ENCODE measurements at regions not wholly inside any gene's neighbourhood (a gene's known extent, or its start where the extent isn't known, plus 50 kb on each side); places are given as distances from the start of the nearest gene placed in this dataset.

GRCh38 chr21:15521644-15522001 lies 208.2 kb upstream of the USP25 start:
- no peaks in the 10 kb centered on the region for H3K27me3 ChIP-seq
- TF ChIP-seq POLR2AphosphoS5 (IDR thresholded peaks at IDR 0.05) (no peak), EP300 (IDR thresholded peaks at IDR 0.05) (no peak), POLR2A (IDR thresholded peaks at IDR 0.05) (no peak), CTCF (IDR thresholded peaks at IDR 0.05) (no peak)
- no peaks in the 10 kb centered on the region for H3K36me3 ChIP-seq
- 95 to 97% methylated on average over 5 of the region's 5 CpGs for WGBS, 2 donors
- intact Hi-C loops (cut with DNase I): no loop called here
- no peak for DNase-seq
- H3K9me3 ChIP-seq: no peaks in the 10 kb centered on the region
- no peaks in the 10 kb centered on the region for H3K4me1 ChIP-seq
- no peak overlapping the region for H3K4me3 ChIP-seq
- H3K27ac ChIP-seq: no peak overlapping the region

GRCh38 chr21:15522148-15522547 lies 207.6 kb upstream of the USP25 start:
- H3K27me3 ChIP-seq: no peaks in the 10 kb centered on the region
- no peaks in the 10 kb centered on the region for H3K4me1 ChIP-seq

GRCh38 chr21:15524855-15525254 lies 204.9 kb upstream of the USP25 start:
- Histone ChIP-seq H3K4me3 (no peak overlapping the region), H3K9me3 (no peaks in the 10 kb centered on the region), H3K36me3 (no peaks in the 10 kb centered on the region), H3K27me3 (no peaks in the 10 kb centered on the region), H3K4me1 (no peaks in the 10 kb centered on the region), H3K27ac (no peak overlapping the region)
- intact Hi-C loops (cut with DNase I): no loop called here
- no peak for TF ChIP-seq POLR2A (IDR thresholded peaks at IDR 0.05)
- TF ChIP-seq POLR2AphosphoS5 (IDR thresholded peaks at IDR 0.05): no peak
- no peak for TF ChIP-seq CTCF (IDR thresholded peaks at IDR 0.05)
- TF ChIP-seq EP300 (IDR thresholded peaks at IDR 0.05): no peak
- no peak for DNase-seq

More at GRCh38 chr21:15522148-15522547, 207.6 kb upstream of the USP25 start:
- 95 to 97% methylated on average over 5 of the region's 5 CpGs for WGBS, 2 donors
- H3K4me3 ChIP-seq: no peak overlapping the region
- no peak for TF ChIP-seq POLR2AphosphoS5 (IDR thresholded peaks at IDR 0.05)
- no peak for TF ChIP-seq POLR2A (IDR thresholded peaks at IDR 0.05)
- no peak for TF ChIP-seq EP300 (IDR thresholded peaks at IDR 0.05)
- TF ChIP-seq CTCF (IDR thresholded peaks at IDR 0.05): no peak
- intact Hi-C loops (cut with DNase I): no loop called here
- H3K27ac ChIP-seq: no peak overlapping the region
- no peaks in the 10 kb centered on the region for H3K9me3 ChIP-seq
- no peak for DNase-seq
- no peaks in the 10 kb centered on the region for H3K36me3 ChIP-seq

- H3K27ac ChIP-seq: no peak overlapping the region
- no peaks in the 10 kb centered on the region for H3K9me3 ChIP-seq
- 34 to 78% methylated on average over 2 of the region's 2 CpGs for WGBS, 2 donors
- TF ChIP-seq EP300 (IDR thresholded peaks at IDR 0.05) (no peak), POLR2AphosphoS5 (IDR thresholded peaks at IDR 0.05) (no peak), POLR2A (IDR thresholded peaks at IDR 0.05) (no peak), CTCF (IDR thresholded peaks at IDR 0.05) (no peak)
- no peaks in the 10 kb centered on the region for H3K4me1 ChIP-seq
- no peaks in the 10 kb centered on the region for H3K36me3 ChIP-seq
- no peaks in the 10 kb centered on the region for H3K27me3 ChIP-seq
- intact Hi-C loops (cut with DNase I): no loop called here
- no peak for DNase-seq
- H3K4me3 ChIP-seq: no peak overlapping the region
Observed at GRCh38 chr21:15526798-15527197, 203.0 kb upstream of the USP25 start.

- intact Hi-C loops (cut with DNase I): no loop called here
- no peak for TF ChIP-seq CTCF (IDR thresholded peaks at IDR 0.05)
- no peak for TF ChIP-seq POLR2A (IDR thresholded peaks at IDR 0.05)
- TF ChIP-seq POLR2AphosphoS5 (IDR thresholded peaks at IDR 0.05): no peak
- TF ChIP-seq EP300 (IDR thresholded peaks at IDR 0.05): no peak
- H3K9me3 ChIP-seq: no peaks in the 10 kb centered on the region
- DNase-seq: no peak
- no peaks in the 10 kb centered on the region for H3K27me3 ChIP-seq
- WGBS, 2 donors: 56 to 66% methylated on average over 2 of the region's 2 CpGs
- no peaks in the 10 kb centered on the region for H3K4me1 ChIP-seq
- H3K4me3 ChIP-seq: no peak overlapping the region
- H3K27ac ChIP-seq: no peak overlapping the region
- no peaks in the 10 kb centered on the region for H3K36me3 ChIP-seq
Observed at GRCh38 chr21:15528346-15528745, 201.4 kb upstream of the USP25 start.
